NOMO-1 (cell line): ENCODE measurements at regions not wholly inside any gene's neighbourhood (a gene's known extent, or its start where the extent isn't known, plus 50 kb on each side); places are given as distances from the start of the nearest gene placed in this dataset.
"Not testable (repeated sequence)": the region's sequence is repeated elsewhere in the genome, so short reads cannot be mapped to it uniquely, and the experiment has no call there.

Source experiments
- DNase-seq, 2 experiments: peaks; one replicate each; lab custom pipeline; 2025; ENCODE audit not compliant: unreplicated experiment in 2 of 2; lab: John Stamatoyannopoulos, UW

DNA sequence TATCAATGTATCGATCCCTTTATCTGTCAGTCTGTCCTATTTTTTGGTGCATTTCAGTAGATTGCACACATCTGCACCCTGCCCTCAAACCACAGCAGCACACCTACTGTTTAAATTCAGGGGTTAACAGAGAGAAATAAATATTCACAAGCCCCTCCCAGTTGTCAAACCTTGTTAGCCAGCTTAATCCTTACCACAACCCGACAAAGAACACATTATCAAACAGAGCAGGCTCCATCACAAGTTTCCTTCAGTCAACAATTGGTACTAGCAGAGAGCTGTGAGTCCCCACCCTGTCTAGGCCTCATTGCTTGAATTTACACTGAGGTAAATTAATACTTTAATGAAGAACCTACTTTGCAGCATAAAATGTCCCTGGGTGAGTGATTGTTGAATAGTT lies 249.8 kb downstream of the FNDC1 start:
- DNase-seq = no peak

- DNase-seq = no peak
Measured at GRCh38 chr6:159416891-159417560, 247.8 kb downstream of the FNDC1 start.

DNA sequence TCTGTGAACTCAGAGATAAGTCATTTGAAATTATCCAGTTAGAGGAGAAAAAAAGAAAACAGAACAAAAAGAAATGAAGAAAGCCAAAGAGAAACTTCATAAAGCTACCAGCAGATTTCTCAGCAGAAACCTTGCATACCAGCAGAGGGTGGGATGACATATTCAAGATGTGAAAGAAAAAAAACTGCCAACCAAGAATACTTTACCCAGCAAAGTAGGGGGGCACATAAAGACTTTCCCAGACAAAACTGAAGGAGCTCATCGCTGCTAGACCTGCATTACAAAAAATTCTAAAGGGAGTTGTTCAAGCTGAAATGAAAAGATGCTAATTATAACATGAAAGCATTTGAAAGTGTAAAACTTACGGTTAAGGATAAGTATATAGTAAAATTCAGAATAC lies 246.3 kb downstream of the FNDC1 start:
- no peak for DNase-seq

DNA sequence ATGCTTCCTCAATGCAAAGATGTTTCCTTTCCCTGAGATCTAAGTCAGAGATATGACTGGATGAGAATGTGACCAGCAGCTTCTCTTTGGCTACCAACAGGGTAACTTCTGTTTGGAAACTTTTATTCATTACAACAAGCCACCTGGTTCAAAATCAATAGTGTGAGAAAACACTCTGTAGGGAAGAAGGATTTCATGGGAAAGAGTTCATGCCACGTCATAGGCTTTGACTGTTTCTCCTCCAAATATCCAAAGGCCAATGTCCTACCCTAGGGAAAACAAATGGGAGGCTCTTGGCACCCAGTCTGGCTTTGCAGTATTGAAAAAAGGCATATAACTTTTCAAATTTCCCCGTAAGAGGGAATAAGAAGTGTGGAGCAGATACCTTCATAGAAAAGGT lies 245.5 kb downstream of the FNDC1 start:
- no peak for DNase-seq

GRCh38 chr6:159407211-159407780 lies 238.1 kb downstream of the FNDC1 start:
- not testable (repeated sequence) for DNase-seq

DNA sequence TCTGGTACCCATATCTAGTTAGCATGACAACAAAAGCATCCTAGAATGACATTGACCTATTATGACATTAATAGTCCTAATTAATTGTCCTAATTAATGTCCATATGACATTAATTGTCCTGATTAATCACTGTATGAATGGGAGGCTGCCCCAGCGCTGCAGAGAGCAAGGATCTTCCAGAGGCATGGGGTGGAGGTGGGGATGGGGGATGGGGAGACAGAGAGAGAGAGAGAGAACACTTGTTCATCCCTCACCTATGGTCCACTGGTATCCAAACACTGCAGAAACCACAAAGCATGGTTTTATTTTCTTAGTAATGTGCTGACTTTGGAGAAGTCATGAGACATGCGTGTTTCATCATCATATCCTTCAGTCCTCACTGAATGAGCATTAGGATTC lies 235.1 kb downstream of the FNDC1 start:
- no peak for DNase-seq

DNA sequence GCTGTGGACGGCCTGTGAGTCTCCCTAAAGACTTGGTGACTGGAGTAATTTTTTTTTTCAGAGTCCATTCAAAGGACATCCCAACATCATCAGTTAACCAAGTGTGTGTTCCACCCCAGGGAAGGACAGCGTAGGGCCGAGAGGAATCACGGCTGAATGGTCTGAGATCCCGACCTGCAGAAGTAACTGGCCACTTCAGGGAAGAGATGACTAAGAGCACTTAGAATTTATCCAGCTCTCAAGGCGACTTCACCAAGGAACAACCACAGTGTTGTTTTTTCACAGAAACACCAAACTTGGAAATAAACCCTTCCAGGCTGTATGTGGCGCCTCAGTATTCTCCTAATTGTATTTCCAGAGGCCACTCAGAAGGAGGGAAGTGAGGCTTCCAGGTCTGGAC lies 231.6 kb downstream of the FNDC1 start:
- no peak for DNase-seq

- DNase-seq = no peak
Measured at GRCh38 chr6:159399751-159400221, 230.6 kb downstream of the FNDC1 start.

GRCh38 chr6:159398633-159399032 lies 229.4 kb downstream of the FNDC1 start:
- peak in 1 of 2 experiments; percentile 1 for DNase-seq

DNA sequence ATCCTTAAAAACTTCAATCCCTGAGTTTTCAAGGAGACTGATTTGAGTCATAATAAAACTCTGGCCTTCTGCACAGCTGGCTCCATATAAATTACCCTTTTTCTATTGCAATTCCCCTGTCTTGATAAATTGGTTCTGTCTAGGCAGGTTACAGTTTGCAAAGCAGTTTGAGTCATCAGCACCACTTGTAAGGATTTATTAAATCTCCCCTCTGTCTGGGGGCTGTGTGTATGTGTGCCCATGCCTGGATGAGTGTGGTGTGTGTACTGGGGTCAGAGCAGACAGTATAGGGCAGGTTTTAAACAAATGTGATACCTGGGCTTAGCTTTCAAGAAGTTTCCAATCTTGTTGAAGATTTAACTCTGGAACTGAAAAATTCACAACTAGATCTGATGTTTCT lies 228.6 kb downstream of the FNDC1 start:
- no peak for DNase-seq

DNA sequence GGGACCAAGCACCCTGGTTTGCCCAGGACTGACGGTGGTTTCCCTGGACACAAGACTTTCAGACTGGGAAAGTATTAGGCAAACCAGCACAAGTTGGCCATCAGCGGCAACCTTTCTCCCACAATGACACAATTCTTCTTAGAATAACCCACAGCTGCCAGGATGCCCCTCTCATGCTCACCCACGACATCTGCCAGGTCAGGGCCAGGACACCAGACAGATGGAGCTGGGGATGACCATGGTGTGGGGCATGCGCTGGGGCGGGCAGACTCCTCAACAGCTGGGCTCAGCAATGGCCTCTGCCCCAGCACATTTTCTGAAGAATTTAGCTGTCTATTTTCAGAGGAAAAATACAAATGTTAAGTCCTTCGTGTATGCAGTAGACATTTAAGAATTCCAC lies 226.4 kb downstream of the FNDC1 start:
- DNase-seq = no peak

DNA sequence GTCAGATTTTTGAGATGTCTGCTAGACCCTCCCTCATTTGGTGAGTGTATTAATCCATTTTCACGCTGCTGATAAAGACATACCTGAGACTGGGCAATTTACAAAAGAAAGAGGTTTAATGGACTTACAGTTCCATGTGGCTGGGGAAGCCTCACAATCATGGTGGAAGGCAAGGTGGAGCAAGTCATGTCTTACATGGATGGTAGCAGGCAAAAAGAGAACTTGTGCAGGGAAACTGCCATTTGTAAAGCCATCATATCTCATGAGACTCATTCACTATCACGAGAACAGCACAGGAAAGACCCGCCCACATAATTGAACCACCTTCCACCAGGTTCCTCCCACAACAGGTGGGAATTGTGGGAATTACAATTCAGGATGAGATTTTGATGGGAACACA lies 223.5 kb downstream of the FNDC1 start:
- not testable (repeated sequence) for DNase-seq

DNA sequence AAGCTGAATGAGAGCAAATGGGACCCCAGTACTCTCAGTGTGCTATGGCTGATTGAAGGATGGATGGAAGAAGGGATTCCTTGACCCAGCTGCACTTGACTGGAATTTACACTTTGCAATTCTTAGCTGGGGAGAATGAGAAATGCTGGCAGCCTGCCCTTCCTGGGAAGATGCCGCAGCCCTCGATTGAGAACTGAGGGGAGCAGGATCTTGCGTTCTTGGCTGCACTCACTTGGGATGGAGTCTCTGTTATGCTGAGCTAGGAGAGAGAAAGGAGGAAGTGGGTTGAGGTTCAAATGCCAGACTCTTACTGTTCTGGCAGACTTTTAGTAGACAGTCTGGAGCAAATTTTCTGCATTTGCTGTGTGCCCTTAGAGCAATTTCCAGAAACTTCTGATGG lies 221.2 kb downstream of the FNDC1 start:
- no peak for DNase-seq

DNA sequence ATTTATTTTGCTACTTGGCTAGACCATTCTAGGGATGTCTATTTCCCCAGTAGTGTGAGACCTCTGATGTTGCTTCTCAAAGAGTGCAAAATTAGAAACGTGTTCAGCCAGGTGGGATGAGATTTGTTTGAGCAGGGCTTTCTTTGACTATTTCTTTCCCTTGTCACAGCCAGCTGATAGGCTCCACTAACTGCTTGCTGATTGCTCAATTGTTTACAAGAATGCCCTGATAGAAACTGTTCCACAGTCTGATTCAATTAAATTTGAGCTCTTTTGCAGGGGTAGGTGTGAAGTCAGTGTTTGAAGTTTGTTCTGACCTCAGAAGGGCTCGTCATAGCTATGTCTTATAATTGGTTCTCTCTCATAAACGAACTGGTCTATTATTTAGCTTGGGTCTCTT lies 220.5 kb downstream of the FNDC1 start:
- DNase-seq = no peak

DNA sequence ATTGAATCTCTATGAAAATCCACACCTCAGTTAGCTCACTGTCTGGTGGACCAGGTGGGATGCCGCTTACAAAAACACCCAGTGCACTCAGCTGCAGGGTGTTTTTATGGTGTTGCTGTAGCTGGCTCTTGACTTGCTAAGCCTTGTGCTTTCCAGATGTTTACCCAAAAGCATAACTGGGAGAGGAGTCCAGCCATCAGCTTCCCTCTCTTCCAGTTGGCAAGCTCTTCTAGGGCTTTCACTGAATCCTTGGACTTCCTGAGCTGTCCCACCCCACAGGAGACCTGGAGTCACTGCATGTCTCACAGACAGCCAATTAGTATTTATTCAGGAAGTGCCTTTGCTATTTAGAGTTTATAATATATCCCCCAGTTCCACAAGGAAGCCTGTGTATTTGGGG lies 210.9 kb downstream of the FNDC1 start:
- DNase-seq = no peak

GRCh38 chr6:159378411-159379328 lies 209.5 kb downstream of the FNDC1 start:
- DNase-seq = no peak

DNA sequence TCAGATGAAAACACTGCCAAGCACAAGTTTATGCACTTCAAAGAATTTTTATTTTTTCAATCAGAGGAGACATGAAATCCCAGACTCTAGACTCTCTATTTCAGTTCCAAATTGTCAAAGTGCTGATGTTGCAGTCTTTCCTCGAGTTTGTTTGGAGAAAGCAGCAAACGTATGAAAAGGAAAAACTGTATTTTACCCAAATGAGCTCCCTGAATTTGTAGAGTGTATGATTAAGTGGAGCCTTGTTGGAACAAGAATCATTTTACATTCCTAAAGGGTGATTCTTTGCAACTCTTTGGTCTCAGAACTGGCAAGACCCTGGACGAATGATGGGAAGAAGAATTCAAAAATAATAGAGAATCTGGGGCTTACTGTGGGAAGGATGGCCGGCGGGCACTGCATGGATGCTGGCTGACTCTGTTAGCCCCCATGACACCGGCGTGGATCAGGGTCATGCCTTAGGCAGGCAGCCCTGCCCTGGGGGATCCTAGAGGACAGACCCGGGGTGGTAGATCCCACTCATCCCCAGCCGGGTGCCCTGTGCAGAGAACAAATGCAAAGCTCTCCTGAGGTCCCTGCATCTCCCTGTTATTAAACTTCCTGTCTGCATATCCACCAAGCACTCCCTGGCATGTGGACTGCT lies 207.4 kb downstream of the FNDC1 start:
- DNase-seq = no peak

GRCh38 chr6:159375014-159375413 lies 205.8 kb downstream of the FNDC1 start:
- DNase-seq = no peak

DNA sequence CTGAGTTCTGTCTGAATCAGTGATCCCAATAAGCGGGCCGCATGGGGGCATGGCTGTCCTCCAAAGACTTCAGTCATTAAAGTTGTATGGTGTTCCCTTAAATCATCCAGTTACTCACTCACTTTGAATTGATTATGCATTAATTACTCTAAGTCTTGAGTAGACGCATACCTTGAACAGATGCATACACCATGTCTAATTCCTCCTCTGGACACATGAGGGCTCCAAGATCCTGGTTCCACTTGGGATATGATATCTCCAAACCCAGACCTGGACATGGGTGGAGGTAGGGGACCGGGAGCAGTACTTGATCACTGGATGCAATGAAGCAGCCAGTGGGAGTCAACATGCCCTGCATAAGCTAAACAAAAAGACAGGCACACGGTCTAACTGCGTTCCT lies 204.5 kb downstream of the FNDC1 start:
- no peak for DNase-seq

- DNase-seq = no peak
Measured at GRCh38 chr6:159372333-159372732, 203.1 kb downstream of the FNDC1 start.

DNA sequence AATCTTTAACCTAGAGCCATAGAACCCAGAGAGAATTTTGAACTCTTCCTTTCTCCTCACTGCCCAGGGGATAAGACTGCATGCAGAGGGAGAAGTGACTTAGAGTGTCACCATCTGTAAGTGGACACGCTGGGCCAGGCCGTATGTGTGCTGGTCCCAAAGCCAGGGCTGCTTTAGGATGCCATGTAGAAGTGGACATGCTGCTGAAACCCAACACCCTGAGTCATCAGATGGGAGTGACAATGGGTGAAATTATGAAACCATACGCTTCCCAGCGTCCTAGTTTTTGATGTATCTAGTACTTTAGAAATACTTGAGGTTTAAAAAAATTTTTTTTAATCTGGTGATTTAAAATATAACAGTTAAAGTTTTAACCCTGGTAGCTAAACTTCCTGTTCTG lies 191.1 kb downstream of the FNDC1 start:
- no peak for DNase-seq
